ENCODE measurements at regions not wholly inside any gene's neighbourhood (a gene's known extent, or its start where the extent isn't known, plus 50 kb on each side); places are given as distances from the start of the nearest gene placed in this dataset.

GRCh38 chr4:159685340-159686092, 582.6 kb downstream of the RAPGEF2 start (continued):
- no peak for TF ChIP-seq RAD21 (IDR thresholded peaks at IDR 0.05 in 1 of 2, conservative IDR thresholded peaks at IDR 0.05 in 1 of 2; ENCODE audit: low read depth in 2 of 2, low read length in 2 of 2)

Data from H1 (cell line).